ENCODE measurements at regions not wholly inside any gene's neighbourhood (a gene's known extent, or its start where the extent isn't known, plus 50 kb on each side); places are given as distances from the start of the nearest gene placed in this dataset.
"Not testable (repeated sequence)": the region's sequence is repeated elsewhere in the genome, so short reads cannot be mapped to it uniquely, and the experiment has no call there.

DNA sequence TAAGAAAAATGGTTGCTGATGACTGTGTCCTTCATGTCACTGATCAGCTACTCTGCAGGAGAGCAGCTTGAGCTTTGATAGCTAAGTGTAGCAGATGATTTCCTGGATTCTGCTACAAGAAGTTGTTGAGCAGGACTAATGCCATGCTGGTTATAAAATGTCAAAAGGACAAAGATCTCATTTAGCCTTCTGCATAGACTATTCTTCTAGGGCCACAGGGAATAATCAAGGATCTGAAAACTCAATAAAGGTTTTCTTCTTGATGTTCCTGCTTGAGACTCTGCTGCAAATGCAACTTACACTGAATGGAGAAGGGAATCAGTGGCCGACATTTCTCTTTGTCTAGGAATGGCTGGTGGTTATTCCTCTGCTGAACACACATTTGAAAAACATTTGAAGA, 360.3 kb upstream of the PTCHD4 start:
- DNase-seq (ENCODE audit: low read depth in 2 of 3, low spot score in 2 of 3), result no peak

DNA sequence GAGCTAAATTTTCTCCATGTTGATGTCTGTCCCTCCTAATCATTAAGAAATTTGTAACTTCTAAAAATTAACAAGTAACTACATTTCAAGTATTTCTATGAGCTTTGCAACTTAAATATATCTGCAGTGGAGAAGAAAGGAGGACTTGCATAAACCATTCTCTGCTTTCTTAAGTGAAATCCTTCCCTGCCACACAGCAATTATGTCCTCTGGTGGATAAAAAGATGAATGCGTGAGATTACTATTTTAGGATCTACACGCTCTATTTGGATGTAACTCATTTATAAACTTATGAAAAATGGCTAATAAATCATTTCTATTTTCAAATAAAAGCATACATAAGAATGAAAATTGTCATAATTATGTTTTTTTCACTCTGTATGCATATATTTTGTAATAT, 338.0 kb upstream of the PTCHD4 start:
- DNase-seq (ENCODE audit: low read depth in 2 of 3, low spot score in 2 of 3), result no peak

DNA sequence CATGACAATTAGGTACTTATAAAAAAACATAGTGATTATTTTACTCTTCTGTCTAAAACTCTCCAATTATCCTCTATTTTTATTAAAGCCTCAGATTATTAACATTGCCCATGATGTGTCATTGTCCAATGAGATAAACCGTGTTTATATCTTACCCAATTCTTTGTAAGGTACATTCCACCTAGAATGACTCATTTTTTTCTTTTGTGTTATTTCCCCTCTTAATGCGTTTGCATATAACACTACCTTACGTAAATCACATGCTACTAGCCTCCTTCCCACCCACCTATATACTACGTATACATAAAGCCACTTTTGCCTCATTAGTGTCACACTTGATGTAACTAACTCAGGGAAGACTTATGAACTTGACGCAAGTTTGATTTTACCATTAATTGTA, 336.3 kb upstream of the PTCHD4 start:
- DNase-seq (ENCODE audit: low read depth in 2 of 3, low spot score in 2 of 3), result no peak

DNA sequence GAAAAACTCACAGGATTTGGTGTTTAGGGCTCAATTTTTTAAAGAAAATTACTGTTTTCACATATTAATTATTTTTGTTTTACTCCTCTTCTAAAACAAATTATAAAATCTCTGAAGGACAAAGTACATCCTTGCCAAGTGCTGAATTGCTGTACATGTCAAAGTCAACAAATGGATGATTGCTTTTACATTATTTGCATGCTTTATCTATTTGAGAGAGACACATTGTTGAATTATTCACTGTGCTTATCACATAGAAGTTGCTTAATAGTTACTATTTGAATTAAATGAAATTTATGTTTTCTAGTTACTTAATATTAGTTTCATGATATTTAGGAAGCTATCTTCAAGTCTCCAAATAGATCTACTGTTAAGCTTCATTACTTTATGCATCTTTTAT, 318.6 kb upstream of the PTCHD4 start:
- no peak for DNase-seq (ENCODE audit: low read depth in 2 of 3, low spot score in 2 of 3)

DNA sequence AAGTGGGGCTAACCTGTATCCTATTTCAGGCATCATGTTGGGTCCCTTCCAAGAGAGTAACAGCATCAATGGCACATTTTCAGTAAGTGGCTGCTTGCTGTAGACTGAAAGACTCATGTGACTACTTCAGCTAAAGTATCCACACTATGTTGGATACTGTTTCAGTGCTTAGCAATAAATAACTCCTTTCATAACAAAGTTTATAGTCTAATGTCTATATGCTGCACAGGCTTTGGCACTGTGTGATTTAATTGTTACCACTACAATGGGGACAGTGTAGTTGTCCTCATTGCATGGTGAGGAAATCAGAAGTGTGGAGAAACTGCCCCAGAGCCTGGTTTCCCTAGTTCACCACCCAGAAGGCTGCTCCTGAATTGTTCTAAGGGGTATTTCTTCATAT, 318.0 kb upstream of the PTCHD4 start:
- DNase-seq (ENCODE audit: low read depth in 2 of 3, low spot score in 2 of 3), result no peak

DNA sequence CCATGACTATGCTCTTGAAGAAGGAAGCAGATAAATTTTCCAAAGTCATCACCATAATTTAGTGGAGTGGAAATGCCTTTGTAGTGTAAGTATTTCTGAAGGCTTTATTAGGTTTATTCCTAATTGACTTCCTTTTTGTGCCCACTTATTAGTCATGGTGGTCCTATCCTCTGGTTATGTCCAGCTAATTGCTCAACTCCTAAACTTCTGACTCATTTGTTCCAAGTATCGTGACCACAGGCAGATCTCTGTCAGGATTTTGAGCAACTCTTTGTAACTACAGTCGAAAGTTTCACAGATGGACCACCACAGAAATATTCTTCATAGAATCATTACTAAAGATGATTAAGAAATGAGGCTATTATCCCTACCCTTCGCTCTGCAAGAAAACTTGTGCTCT, 315.6 kb upstream of the PTCHD4 start:
- no peak for DNase-seq (ENCODE audit: low read depth in 2 of 3, low spot score in 2 of 3)

DNA sequence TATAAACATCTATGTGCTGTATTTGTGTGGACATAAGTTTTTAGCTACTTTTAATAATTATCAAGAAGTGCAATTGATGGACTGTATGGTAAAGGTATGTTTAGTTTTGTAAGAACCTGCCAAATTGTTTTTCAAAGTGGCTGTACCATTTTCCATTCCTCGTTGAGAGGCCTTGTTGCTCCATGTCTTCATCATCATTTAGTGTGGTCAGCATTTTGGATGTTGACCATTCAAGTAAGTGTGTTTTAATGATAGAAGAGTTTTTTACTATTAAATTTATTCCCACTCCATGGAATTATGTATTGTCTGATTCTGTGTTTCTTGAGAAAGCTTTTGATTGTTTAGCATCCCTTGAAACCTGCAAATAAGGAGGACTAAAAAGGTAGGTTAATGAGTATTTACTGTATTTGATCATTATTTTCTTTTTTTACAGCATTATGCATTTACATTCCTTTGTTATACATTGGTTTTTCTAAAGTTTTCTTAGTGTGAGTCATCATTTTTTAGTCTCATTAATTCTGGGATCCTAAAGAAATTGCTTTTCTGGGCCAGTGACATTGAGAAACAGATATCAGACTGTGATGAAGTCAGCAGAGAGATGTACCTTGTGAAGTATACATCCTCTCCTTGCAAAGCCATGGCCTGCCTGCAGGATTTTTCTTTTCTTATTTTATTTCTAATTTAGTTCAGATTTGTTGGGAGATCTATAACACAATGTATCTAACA, 312.8 kb upstream of the PTCHD4 start:
- DNase-seq (ENCODE audit: low read depth in 2 of 3, low spot score in 2 of 3), result no peak

DNA sequence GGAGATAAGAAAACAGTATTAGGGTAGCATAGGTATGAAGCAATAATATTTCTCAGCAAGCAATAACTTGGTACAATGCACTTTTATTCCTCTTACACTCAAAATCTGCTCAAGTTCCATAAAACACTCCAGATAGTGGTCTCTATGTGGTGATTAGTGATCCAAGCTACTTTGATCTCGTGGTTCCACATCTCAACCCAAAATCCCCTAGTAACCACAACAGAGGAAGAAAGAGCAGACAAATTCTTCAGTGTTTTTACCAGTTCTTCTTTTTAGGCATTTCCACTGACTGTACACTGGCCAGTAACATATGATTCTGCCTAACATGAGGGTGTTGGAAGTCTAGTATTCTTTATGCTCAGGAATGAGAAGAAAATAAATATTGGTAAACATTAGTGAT, 309.0 kb upstream of the PTCHD4 start:
- DNase-seq (ENCODE audit: low read depth in 2 of 3, low spot score in 2 of 3), result peak in 2 of 3 donors; percentile 2 to 29

DNA sequence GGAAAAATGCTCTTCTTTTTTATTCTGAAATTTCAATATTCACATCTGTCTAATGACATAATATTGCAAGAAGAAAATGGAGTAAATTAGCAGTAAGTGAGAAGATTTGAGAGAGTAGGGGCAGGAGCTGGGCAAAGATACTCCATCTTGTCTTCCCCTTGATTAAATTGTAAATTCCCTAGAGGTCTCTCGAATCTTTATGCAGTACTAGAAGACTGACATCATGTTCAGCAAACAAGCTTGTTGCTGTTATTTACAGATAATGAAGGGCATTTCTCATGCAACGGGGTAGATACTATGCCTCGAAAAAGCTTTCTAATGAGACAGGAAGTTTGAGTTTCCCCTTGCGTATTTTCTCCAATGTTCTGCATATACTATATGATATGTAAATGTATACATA, 306.9 kb upstream of the PTCHD4 start:
- no peak for DNase-seq (ENCODE audit: low read depth in 2 of 3, low spot score in 2 of 3)

DNA sequence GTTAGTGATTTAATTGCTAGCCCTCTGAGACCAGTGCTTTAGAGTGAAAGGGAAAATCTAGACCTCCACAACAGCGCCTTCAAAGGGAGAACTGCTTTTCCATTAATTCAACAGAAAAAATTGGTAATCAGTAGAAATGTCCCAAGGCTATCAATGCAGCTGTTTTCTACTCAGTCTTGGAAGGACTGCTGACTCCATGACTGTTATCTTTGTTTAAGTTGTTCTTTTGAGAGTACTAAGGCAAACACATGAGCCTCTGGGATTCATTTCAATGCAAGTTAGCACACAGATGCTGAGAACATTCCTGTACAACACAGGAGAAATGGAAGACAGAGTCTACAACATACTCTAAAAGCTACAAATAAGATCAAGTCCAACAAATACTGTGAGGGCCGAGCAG, 301.7 kb upstream of the PTCHD4 start:
- DNase-seq (ENCODE audit: low read depth in 2 of 3, low spot score in 2 of 3), result no peak

DNA sequence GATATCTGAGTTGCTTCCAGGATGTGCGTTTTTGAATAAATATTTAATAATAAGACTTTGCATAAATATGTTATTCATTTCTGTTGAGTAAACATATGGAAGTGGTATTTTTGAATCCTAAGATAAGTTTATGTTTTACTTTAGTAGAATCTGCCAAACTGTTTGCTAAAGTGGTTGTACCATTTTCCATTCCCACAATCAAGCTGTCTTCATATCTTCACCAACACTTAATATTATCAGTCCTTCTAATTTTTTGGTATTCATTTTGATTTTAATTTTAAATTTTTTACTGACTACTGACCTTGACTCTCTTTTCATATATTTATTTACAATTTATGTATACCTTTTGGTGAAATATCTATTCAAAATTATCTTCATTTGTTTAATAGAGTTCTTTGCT, 293.9 kb upstream of the PTCHD4 start:
- no peak for DNase-seq (ENCODE audit: low read depth in 2 of 3, low spot score in 2 of 3)

DNA sequence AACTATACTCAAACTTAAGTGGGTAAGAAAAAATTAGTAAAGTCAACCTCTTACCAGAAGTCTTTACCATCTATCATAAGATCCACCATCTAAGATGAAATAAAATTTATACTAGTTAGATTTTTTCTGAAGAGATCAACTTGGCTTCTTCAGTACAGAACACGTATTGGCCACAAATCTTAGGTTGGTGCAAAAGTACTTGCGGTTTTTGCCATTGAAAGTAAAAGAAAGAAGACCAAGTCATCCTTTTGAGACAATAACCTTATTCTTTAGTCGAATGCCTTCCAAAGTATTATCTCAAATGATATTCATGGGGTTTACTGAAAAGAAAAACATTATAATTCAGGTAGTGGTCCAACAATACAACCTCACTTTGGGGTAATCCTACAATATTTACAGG, 292.6 kb upstream of the PTCHD4 start:
- DNase-seq (ENCODE audit: low read depth in 2 of 3, low spot score in 2 of 3), result no peak

DNA sequence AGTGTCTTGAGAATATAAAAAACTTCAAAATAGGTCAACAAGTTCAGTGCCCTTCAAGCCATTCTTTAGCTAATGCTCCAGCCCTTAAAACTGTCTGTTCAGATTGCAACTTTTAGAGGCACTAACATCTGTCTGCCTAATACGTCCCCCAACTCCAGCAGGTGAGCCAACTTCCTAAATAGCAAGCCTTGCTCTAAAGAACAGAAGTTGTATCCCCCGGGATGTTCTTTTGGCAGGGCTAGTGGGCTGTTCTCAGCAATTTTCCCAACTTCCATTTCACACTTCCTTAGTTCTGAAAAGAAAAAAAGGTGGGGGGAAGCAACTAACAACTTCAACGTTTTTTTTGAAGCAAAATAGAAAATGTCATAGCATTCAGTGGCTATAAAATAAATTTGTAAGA, 290.0 kb upstream of the PTCHD4 start:
- no peak for DNase-seq (ENCODE audit: low read depth in 2 of 3, low spot score in 2 of 3)

DNA sequence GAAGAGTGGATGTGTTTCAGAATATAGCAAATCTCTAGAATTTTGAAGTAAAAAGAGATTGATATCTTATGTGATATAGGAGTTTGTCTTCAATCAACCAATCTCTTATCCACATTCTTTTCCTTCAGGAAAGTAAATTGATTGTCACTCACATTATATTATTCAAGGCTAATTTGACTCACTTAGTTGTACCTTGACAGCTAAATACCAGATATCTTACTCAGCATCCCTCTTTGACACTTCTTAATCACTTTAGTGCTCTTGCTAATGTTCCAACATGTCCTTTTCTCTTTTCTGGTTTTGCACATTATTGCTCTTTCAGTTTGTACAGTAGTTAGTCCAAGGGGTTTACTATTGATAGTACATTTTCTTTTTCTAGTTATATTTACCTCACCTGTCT, 286.9 kb upstream of the PTCHD4 start:
- no peak for DNase-seq (ENCODE audit: low read depth in 2 of 3, low spot score in 2 of 3)

DNA sequence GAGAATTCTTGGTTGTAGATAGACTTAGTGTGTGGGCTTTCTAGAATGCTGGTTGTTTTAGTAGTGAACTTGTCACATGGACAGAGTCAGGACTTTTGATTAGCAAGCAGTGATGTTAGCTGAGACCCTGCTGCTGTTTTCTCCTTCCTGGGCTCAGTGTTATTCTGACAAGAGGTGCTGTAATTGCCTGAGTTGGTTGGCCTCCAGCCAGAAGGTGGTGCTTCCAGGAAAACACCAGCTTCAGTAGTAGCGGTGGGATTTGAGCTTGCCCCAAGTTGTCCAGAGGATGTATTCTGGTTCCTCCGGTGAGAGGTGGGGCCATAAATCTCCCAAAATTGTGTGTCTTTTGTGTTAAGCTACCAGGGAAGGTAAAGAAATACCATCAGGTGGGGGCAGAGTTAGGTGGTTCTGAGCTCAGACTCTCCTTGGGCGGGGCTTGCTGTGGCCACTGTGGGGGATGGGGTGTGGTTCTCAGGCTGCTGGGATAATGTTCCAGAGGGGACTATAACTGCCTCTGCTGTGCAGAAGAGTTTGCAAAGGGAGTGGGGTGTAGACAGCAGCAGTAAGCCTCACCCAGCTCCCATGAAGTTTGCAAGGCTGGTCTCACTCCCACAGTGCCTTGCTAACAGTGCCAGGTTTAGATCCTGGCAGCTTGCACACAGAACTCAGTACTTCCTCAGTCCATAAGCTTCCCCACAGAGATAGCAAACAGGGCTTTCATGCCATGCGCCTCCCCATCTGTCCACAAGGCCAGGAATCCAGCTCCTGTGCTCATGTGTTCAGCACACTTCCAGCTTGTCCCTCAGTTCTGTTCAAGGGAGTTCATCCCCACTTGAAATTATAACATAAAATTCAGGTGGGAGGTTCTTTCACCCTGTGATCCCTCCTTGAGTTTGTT, 278.4 kb upstream of the PTCHD4 start:
- no peak for DNase-seq (ENCODE audit: low read depth in 2 of 3, low spot score in 2 of 3)

DNA sequence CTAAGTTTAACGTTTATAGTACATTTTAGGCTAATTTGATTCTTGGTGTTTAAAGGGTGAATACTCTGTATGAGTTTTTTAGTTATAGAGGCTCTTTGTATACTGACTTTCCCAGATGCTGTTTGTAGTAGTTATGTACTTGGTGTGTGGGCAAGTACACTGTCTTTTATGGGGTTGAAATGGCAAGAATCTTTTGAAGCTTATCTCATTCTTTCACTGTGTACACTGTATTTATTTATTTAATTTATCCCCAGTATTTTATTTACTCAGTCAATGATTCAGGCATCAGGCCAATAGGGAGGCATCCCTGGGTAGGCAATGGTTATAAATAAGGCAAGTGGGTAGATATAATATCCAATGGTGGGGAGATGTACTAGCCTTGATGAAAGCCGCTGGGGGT, 277.0 kb upstream of the PTCHD4 start:
- no peak for DNase-seq (ENCODE audit: low read depth in 2 of 3, low spot score in 2 of 3)

DNA sequence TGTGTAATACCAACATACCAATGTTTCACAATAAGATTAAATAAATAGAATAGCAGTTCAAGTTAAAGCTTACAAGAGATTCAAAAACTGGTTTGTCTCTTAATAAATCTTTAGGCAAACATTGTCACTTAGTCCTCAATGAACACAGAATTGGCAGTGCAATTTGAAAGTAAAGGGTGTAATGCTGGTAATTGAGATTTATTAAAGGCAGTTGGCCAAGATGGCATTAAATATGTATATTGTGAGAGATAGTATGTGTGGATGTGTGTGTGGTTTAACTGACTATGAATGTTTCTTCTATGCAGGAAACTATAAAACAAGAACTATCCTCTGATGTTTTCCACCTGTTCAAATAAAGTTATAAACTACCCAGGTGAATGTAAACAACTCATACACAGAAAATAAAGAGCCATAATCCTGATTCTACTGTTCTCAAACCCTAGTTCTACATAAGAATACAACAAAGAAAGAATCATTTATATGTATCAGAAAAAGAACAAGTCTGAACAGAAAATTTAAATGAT, 267.9 kb upstream of the PTCHD4 start:
- DNase-seq (ENCODE audit: low read depth in 2 of 3, low spot score in 2 of 3), result no peak

DNA sequence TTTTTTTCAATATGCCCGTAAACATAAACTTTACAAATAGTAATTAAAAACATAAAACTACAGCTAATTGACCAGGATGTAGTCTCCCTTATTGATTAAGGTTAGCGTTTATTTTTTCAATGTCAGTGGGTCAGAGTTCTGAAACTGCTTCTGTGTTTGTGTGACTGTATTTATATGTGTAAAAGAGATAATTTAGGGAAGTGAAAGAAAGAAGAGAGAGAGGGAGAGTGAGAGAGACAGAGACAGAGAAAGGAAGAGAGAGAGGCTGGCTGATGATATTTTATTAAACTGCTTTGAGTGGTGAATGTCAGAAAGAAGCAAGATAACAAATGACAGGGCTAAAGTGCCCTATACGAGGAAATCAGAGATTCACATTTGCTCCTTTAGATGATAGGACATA, 266.1 kb upstream of the PTCHD4 start:
- no peak for DNase-seq (ENCODE audit: low read depth in 2 of 3, low spot score in 2 of 3)

DNA sequence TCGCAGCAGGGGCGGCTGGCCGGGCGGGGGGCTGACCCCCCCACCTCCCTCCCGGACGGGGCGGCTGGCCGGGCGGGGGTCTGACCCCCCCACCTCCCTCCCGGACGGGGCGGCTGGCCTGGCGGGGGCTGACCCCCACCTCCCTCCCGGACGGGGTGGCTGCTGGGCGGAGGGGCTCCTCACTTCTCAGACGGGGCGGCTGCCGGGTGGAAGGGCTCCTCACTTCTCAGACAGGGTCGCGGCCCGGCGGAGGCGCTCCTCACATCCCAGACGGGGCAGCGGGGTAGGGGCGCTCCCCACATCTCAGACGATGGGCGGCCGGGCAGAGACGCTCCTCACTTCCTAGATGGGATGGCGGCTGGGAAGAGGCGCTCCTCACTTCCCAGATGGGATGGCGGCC, 260.2 kb upstream of the PTCHD4 start:
- DNase-seq (ENCODE audit: low read depth in 2 of 3, low spot score in 2 of 3), result not testable (repeated sequence)

DNA sequence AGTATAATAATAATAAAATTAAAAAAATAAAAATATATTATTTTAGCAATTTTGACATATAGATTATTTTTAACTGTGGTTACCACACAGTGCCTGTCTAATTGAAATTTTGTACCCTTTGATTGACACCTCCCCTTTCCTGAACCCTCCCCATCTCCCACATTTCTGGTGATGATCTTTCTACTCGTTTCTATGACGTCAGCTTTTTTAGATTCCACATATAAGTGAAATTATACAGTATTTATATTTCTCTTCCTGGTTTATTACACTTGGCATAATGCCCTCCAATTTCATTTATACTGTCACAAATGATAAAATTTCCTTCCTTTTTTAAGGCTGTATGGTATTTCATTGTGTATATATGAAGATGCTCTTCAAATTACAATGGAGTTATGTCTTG, 258.1 kb upstream of the PTCHD4 start:
- DNase-seq (ENCODE audit: low read depth in 2 of 3, low spot score in 2 of 3), result no peak

DNA sequence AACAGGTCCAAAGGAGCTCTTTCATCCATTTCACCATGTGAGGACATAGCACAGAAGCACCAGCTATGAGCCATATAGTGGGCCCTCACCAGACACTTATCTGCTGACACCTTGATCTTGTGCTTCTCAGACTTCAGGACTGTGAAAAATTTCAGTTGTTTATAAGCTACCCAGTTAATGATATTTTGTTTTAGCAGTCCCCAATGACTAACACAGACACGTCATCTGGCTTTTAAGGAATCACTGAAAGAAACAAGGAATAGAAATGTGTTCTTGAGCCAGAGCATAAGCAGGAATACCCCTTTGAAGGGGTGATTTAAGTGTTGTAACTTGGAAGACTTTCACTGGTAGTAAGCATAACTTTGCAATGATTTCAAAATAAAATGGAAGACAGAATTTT, 214.7 kb upstream of the PTCHD4 start:
- no peak for DNase-seq (ENCODE audit: low read depth in 2 of 3, low spot score in 2 of 3)

DNA sequence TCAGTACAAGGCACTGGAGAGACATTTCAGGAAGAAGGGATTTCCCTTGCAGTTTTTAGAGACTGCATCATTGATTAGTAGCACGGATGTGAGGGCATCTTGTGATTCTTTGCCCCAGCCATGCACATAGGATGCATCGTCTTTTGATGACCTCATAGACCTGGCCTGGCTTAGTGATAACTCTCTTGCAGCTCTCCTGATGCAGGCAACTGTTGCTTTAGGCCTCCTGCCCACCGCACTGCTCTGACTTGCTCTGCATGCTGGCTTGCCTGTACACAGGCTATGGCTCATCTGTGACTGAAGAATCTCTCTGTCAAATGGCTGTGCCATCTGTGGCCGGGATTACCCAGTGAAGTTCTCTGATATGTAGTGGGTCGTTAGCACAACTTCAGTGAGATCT, 207.7 kb upstream of the PTCHD4 start:
- no peak for DNase-seq (ENCODE audit: low read depth in 2 of 3, low spot score in 2 of 3)

Data from hematopoietic multipotent progenitor cell (in vitro differentiated cells).